DMS153 treated with DMSO at 0.1 percent for 48 hours (cell line): ENCODE measurements at regions not wholly inside any gene's neighbourhood (a gene's known extent, or its start where the extent isn't known, plus 50 kb on each side); places are given as distances from the start of the nearest gene placed in this dataset.
"Not testable (repeated sequence)": the region's sequence is repeated elsewhere in the genome, so short reads cannot be mapped to it uniquely, and the experiment has no call there.

ENCODE experiments used
- DNase-seq: peaks from one replicate; lab custom pipeline; 2025; ENCODE audit not compliant: unreplicated experiment; lab: John Stamatoyannopoulos, UW

- DNase-seq = no peak
These were observed 1015.6 kb downstream of the KCNMA1 start for GRCh38 chr10:76621886-76622620.

- DNase-seq = no peak
These were observed 1019.0 kb downstream of the KCNMA1 start for GRCh38 chr10:76618641-76619040.

DNA sequence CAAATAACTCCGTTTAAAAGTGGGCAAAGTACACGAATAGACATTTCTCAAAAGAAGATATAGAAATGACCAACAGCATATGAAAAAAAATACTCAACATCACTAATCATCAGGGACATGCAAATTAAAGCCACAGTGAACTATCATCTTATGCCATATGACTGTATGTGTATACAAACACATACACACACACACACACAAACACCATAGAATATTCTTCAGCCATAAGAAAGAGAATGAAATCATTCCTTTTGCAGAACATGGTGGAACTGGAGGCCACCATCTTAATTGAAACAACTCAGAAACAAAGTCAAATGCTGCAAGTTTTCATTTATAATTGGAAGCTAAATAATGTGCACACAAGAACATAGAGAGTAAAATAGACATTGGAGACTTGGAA is 1019.4 kb downstream of the KCNMA1 start:
- DNase-seq = no peak

GRCh38 chr10:76616666-76617065 is 1020.9 kb downstream of the KCNMA1 start:
- DNase-seq = not testable (repeated sequence)

DNA sequence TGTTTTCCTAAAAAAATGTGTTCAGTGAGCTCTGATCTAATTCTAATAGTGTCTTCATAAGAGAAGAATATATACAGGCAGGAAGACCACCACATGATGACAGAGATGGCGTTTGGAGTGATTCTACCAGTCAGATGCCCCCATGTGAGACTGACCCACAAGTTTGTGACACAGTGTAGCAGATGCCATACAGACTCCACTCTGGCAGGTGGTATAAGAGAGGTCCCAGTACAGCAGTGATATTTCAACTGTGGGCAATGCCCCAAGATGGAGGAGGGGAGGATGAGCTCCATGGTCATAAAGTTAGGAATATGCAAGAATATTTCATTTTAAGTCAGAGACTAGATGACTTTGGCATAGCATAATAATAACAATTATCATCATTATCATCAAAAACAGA is 1022.6 kb downstream of the KCNMA1 start:
- DNase-seq = no peak
